ENCODE measurements at regions not wholly inside any gene's neighbourhood (a gene's known extent, or its start where the extent isn't known, plus 50 kb on each side); places are given as distances from the start of the nearest gene placed in this dataset.

DNA sequence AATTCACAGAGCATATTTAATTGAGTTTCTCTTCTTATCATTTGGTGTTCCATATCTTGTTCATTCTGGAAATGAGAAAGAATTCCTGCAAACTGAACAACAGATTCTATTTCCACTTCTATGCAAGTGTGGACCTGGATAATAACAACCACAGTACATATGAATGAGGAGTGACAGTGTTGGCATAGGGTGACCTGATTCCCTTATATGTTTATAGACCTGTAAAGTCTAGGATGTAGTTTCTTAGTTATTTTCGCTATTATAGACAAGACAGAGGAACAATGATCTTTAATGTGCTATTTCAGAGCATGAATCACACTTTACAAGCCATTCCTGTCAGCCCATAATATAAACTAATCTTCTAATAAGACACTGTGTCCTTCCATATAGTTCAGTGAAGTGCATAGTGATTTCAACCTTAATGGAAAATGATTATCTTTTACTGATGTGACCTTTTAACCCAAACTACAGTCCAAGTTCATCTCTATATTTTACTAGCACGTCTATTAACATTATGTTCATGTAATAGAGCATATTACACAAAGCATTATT, 88.2 kb upstream of the FAM174A start:
- TF ChIP-seq, protein P1, sequence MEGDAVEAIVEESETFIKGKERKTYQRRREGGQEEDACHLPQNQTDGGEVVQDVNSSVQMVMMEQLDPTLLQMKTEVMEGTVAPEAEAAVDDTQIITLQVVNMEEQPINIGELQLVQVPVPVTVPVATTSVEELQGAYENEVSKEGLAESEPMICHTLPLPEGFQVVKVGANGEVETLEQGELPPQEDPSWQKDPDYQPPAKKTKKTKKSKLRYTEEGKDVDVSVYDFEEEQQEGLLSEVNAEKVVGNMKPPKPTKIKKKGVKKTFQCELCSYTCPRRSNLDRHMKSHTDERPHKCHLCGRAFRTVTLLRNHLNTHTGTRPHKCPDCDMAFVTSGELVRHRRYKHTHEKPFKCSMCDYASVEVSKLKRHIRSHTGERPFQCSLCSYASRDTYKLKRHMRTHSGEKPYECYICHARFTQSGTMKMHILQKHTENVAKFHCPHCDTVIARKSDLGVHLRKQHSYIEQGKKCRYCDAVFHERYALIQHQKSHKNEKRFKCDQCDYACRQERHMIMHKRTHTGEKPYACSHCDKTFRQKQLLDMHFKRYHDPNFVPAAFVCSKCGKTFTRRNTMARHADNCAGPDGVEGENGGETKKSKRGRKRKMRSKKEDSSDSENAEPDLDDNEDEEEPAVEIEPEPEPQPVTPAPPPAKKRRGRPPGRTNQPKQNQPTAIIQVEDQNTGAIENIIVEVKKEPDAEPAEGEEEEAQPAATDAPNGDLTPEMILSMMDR (IDR thresholded peaks at IDR 0.05), result no peak
- no peak for TF ChIP-seq EZH2 (IDR thresholded peaks at IDR 0.05; ENCODE audit: borderline replicate concordance, insufficient read depth, low read depth, low read length, poor library complexity, severe bottlenecking)

All from B cell (primary cell).